Keratinocyte (primary cell): ENCODE measurements at regions not wholly inside any gene's neighbourhood (a gene's known extent, or its start where the extent isn't known, plus 50 kb on each side); places are given as distances from the start of the nearest gene placed in this dataset.

Experiments used
- DNase-seq: peaks from one replicate; pipeline ENCODE4 v3.0.0-alpha.2; 2011; ENCODE audit warnings: low read depth, missing footprints, low spot score
- FAIRE-seq: peaks from 2 replicates; lab custom pipeline; 2011; peaks lifted over from hg19 to GRCh38; lab: Jason Lieb, UNC
- H2AFZ ChIP-seq: 2 replicates; pipeline ENCODE4 v1.6.0; 2012; ENCODE audit warnings: low read length, control low read depth, inconsistent platforms; ENCODE audit not compliant: control insufficient read depth
- H3K27ac ChIP-seq: 2 replicates; pipeline ENCODE4 v1.5.1; 2011; ENCODE audit warnings: low read length; ENCODE audit not compliant: control insufficient read depth, insufficient read depth
- H3K27me3 ChIP-seq: 3 replicates; pipeline ENCODE4 v1.6.0; 2011; ENCODE audit warnings: low read length; ENCODE audit not compliant: control insufficient read depth, insufficient read depth; ENCODE audit errors: extremely low read depth
- H3K36me3 ChIP-seq, 2 experiments: 2 replicates in 1 of 2; 3 replicates in 1 of 2; pipeline ENCODE4 v1.5.1; 2011; ENCODE audit warnings: low read length in 2 of 2, mild to moderate bottlenecking in 1 of 2; ENCODE audit not compliant: control insufficient read depth in 2 of 2, insufficient read depth in 2 of 2; ENCODE audit errors: extremely low read depth in 1 of 2
- H3K4me1 ChIP-seq: 3 replicates; pipeline ENCODE4 v1.5.1; 2011; ENCODE audit warnings: low read length; ENCODE audit not compliant: control insufficient read depth, insufficient read depth; ENCODE audit errors: extremely low read depth
- H3K4me2 ChIP-seq: 3 replicates; pipeline ENCODE4 v1.6.0; 2011; ENCODE audit warnings: low read depth, low read length; ENCODE audit not compliant: control insufficient read depth, insufficient read depth; ENCODE audit errors: extremely low read depth
- H3K4me3 ChIP-seq, 3 experiments: fragments of 200-600 bp in 1 of 3; sonication (generic) in 1 of 3; 2 replicates in 2 of 3; 3 replicates in 1 of 3; pipeline ENCODE4 v1.5.1; 2011 to 2016; ENCODE audit warnings: low read length in 3 of 3, mild to moderate bottlenecking in 3 of 3, control low read depth in 2 of 3, inconsistent platforms in 1 of 3, low read depth in 1 of 3, mixed read lengths in 1 of 3, mixed run types in 1 of 3, moderate library complexity in 1 of 3; ENCODE audit not compliant: control insufficient read depth in 2 of 3, insufficient read depth in 2 of 3; ENCODE audit errors: extremely low read depth in 1 of 3
- H3K79me2 ChIP-seq: 2 replicates; pipeline ENCODE4 v1.6.0; 2012; ENCODE audit warnings: low read length; ENCODE audit not compliant: control insufficient read depth, insufficient read depth
- H3K9ac ChIP-seq: 3 replicates; pipeline ENCODE4 v1.6.0; 2011; ENCODE audit warnings: low read length; ENCODE audit not compliant: control insufficient read depth, insufficient read depth; ENCODE audit errors: extremely low read depth
- H3K9me1 ChIP-seq: 3 replicates; pipeline ENCODE4 v1.6.0; 2011; ENCODE audit warnings: low read length; ENCODE audit not compliant: control insufficient read depth, insufficient read depth; ENCODE audit errors: extremely low read depth
- H3K9me3 ChIP-seq: 2 replicates; pipeline ENCODE4 v1.5.1; 2012; ENCODE audit warnings: low read depth, low read length; ENCODE audit not compliant: control insufficient read depth
- H4K20me1 ChIP-seq: 3 replicates; pipeline ENCODE4 v1.6.0; 2011; ENCODE audit warnings: low read length; ENCODE audit not compliant: control insufficient read depth, insufficient read depth; ENCODE audit errors: extremely low read depth
- CTCF ChIP-seq, 3 experiments: IDR thresholded peaks in 1 of 3; conservative IDR thresholded peaks in 1 of 3; optimal IDR thresholded peaks in 1 of 3; 2 replicates in 2 of 3; 3 replicates in 1 of 3; pipeline versions ENCODE3 to v1.5.1; 2011; ENCODE audit warnings: low read length in 3 of 3, mild to moderate bottlenecking in 3 of 3, moderate library complexity in 2 of 3, control low read depth in 1 of 3, inconsistent platforms in 1 of 3; ENCODE audit not compliant: insufficient read depth in 2 of 3; ENCODE audit errors: extremely low read depth in 1 of 3
- EZH2 ChIP-seq: IDR thresholded peaks from one replicate; pipeline ENCODE4 v1.6.1; 2012; ENCODE audit warnings: inconsistent platforms, mild to moderate bottlenecking, low read length, moderate library complexity
- dilution Hi-C: fragments of 300-500 bp; cut with MboI; formaldehyde crosslinking; loops from one replicate; pipeline ENCODE4 v1.7.0; 2020; ENCODE audit warnings: low sequenced_read_pairs; ENCODE audit not compliant: extremely low pct_ligation_motif_present

- Histone ChIP-seq H2AFZ (no peak overlapping the region), H3K9me3 (no peaks in the 10 kb centered on the region), H3K9ac (no peak overlapping the region), H3K9me1 (no peaks in the 10 kb centered on the region), H3K4me1 (no peaks in the 10 kb centered on the region), H3K79me2 (no peaks in the 10 kb centered on the region), H4K20me1 (no peaks in the 10 kb centered on the region), H3K27me3 (no peaks in the 10 kb centered on the region), H3K4me2 (no peak overlapping the region), H3K4me3 (no peak overlapping the region), H3K36me3 (no peaks in the 10 kb centered on the region), H3K27ac (no peak overlapping the region)
- dilution Hi-C loops = no loop called here
- DNase-seq (no peak), FAIRE-seq (no peak)
- no peak for TF ChIP-seq EZH2
- TF ChIP-seq CTCF (optimal IDR thresholded peaks at IDR 0.05 in 1 of 3, IDR thresholded peaks at IDR 0.05 in 1 of 3, conservative IDR thresholded peaks at IDR 0.05 in 1 of 3; ENCODE audit: extremely low read depth in 1 of 3, insufficient read depth in 2 of 3, low read length in 3 of 3) = no peak
Measured at GRCh38 chr2:78290581-78291214, 734.8 kb upstream of the REG3G start.

- Histone ChIP-seq H4K20me1 (no peaks in the 10 kb centered on the region), H2AFZ (no peak overlapping the region), H3K9me3 (no peaks in the 10 kb centered on the region), H3K79me2 (no peaks in the 10 kb centered on the region), H3K4me2 (no peak overlapping the region), H3K9me1 (no peaks in the 10 kb centered on the region), H3K27me3 (no peaks in the 10 kb centered on the region), H3K36me3 (no peaks in the 10 kb centered on the region), H3K27ac (no peak overlapping the region), H3K4me1 (no peaks in the 10 kb centered on the region), H3K4me3 (no peak overlapping the region), H3K9ac (no peak overlapping the region)
- FAIRE-seq (no peak), DNase-seq (no peak)
- dilution Hi-C loops = no loop called here
- TF ChIP-seq CTCF (optimal IDR thresholded peaks at IDR 0.05 in 1 of 3, IDR thresholded peaks at IDR 0.05 in 1 of 3, conservative IDR thresholded peaks at IDR 0.05 in 1 of 3; ENCODE audit: extremely low read depth in 1 of 3, insufficient read depth in 2 of 3, low read length in 3 of 3) (no peak), EZH2 (no peak)
Measured at GRCh38 chr2:78293768-78294167, 731.7 kb upstream of the REG3G start.
